ENCODE measurements at regions not wholly inside any gene's neighbourhood (a gene's known extent, or its start where the extent isn't known, plus 50 kb on each side); places are given as distances from the start of the nearest gene placed in this dataset.

DNA sequence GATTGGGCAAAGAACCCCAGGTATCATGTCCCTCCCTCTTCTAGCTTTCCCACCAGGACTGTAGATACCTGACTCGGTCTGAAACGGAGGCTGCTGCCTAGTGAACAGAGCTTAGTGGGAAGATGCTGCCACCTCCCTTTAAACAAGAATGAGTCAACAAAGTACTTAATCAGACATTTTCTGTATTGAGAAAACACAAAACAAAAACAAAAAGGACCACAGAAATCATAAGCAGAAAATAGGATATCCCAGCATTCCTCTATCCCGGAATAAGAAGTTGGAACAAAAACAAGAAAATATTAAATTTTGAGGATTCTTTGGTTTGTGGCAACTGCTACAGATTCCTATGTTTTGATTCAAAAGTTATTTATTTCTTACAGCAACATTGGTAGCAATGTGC is 51.7 kb upstream of the COL8A1 start:
- Histone ChIP-seq H3K23ac (ENCODE audit: low read depth, low read length, poor library complexity) (no peak overlapping the region), H3K27me3 (ENCODE audit: control insufficient read depth in 3 of 3, insufficient read depth in 3 of 3, low read depth in 1 of 3, low read length in 3 of 3) (no peaks in the 10 kb centered on the region), H2AFZ (ENCODE audit: low read length) (no peak overlapping the region), H3K4me2 (ENCODE audit: insufficient read depth, low read length, poor library complexity, severe bottlenecking) (no peak overlapping the region), H2BK120ac (ENCODE audit: low read depth, low read length) (no peak overlapping the region), H2BK15ac (ENCODE audit: low read length) (no peak overlapping the region), H3K36me3 (replicated peaks in 1 of 2; ENCODE audit: control insufficient read depth in 2 of 2, insufficient read depth in 2 of 2, low read length in 2 of 2) (no peaks in the 10 kb centered on the region), H2BK5ac (ENCODE audit: low read length) (no peak overlapping the region), H2AK5ac (ENCODE audit: low read depth, low read length) (no peak overlapping the region), H4K91ac (ENCODE audit: low read depth, low read length, poor library complexity) (no peak overlapping the region), H3K4me1 (ENCODE audit: control insufficient read depth in 2 of 2, insufficient read depth in 1 of 2, low read depth in 1 of 2, low read length in 2 of 2) (no peaks in the 10 kb centered on the region), H3K4me3 (ENCODE audit: low read length in 2 of 2) (no peak overlapping the region), H3K4ac (ENCODE audit: low read length) (no peak overlapping the region), H3K18ac (ENCODE audit: low read length) (no peak overlapping the region), H3K27ac (replicated peaks; ENCODE audit: low read length) (no peak overlapping the region), H3K9me3 (replicated peaks in 1 of 2; ENCODE audit: control insufficient read depth in 2 of 2, insufficient read depth in 1 of 2, low read depth in 1 of 2, low read length in 2 of 2) (no peaks in the 10 kb centered on the region), H2BK12ac (ENCODE audit: low read length) (no peak overlapping the region), H4K8ac (ENCODE audit: low read depth, low read length) (no peak overlapping the region), H3K79me1 (ENCODE audit: low read depth, low read length) (no peaks in the 10 kb centered on the region), H3K9ac (ENCODE audit: low read depth, low read length, poor library complexity) (no peak overlapping the region), H3K14ac (ENCODE audit: low read length) (no peak overlapping the region)
- no peak for DNase-seq (ENCODE audit: low spot score)
- WGBS, 2 donors (ENCODE audit: extremely low coverage in 2 of 2, insufficient read length in 2 of 2, insufficient replicate concordance in 1 of 2) = no CpG with 5 or more reads among the region's 3 CpGs

DNA sequence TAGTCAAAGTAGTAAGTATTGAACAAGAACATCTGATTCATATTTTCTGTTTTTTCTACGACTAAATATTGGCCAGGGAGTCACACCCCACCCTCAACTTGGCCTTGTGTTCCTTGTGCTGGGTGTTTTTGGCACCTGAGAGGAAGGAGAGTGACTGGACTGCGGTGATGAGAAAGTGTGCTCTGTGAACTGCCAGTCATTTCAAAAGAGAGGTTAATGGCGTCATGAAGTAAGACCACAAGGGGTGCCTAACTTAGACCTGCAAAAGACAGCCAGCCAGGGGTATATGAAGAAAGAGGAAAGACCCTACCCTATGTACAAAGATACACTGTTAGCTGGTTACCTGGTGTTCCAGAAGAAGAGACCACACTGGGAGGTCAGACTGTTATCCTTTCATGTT is 58.4 kb upstream of the COL8A1 start:
- WGBS, 2 donors (ENCODE audit: extremely low coverage in 2 of 2, insufficient read length in 2 of 2, insufficient replicate concordance in 1 of 2) = no CpG with 5 or more reads among the region's 3 CpGs
- H2AK5ac ChIP-seq (ENCODE audit: low read depth, low read length) = no peak overlapping the region
- H3K27me3 ChIP-seq (ENCODE audit: control insufficient read depth in 3 of 3, insufficient read depth in 3 of 3, low read depth in 1 of 3, low read length in 3 of 3) = no peaks in the 10 kb centered on the region
- no peak overlapping the region for H2BK12ac ChIP-seq (ENCODE audit: low read length)
- H2BK15ac ChIP-seq (ENCODE audit: low read length) = no peak overlapping the region
- no peaks in the 10 kb centered on the region for H3K79me1 ChIP-seq (ENCODE audit: low read depth, low read length)
- H3K4ac ChIP-seq (ENCODE audit: low read length) = no peak overlapping the region
- no peak overlapping the region for H2AFZ ChIP-seq (ENCODE audit: low read length)
- no peak overlapping the region for H4K8ac ChIP-seq (ENCODE audit: low read depth, low read length)
- no peak overlapping the region for H3K9ac ChIP-seq (ENCODE audit: low read depth, low read length, poor library complexity)
- no peak overlapping the region for H3K14ac ChIP-seq (ENCODE audit: low read length)
- no peak overlapping the region for H3K4me3 ChIP-seq (ENCODE audit: low read length in 2 of 2)
- no peak overlapping the region for H3K27ac ChIP-seq (replicated peaks; ENCODE audit: low read length)
- H3K18ac ChIP-seq (ENCODE audit: low read length) = no peak overlapping the region
- no peak overlapping the region for H3K23ac ChIP-seq (ENCODE audit: low read depth, low read length, poor library complexity)
- no peak overlapping the region for H4K91ac ChIP-seq (ENCODE audit: low read depth, low read length, poor library complexity)
- H2BK5ac ChIP-seq (ENCODE audit: low read length) = no peak overlapping the region
- no peak for DNase-seq (ENCODE audit: low spot score)
- no peaks in the 10 kb centered on the region for H3K4me1 ChIP-seq (ENCODE audit: control insufficient read depth in 2 of 2, insufficient read depth in 1 of 2, low read depth in 1 of 2, low read length in 2 of 2)
- H3K4me2 ChIP-seq (ENCODE audit: insufficient read depth, low read length, poor library complexity, severe bottlenecking) = no peak overlapping the region
- no peaks in the 10 kb centered on the region for H3K36me3 ChIP-seq (replicated peaks in 1 of 2; ENCODE audit: control insufficient read depth in 2 of 2, insufficient read depth in 2 of 2, low read length in 2 of 2)
- H3K9me3 ChIP-seq (replicated peaks in 1 of 2; ENCODE audit: control insufficient read depth in 2 of 2, insufficient read depth in 1 of 2, low read depth in 1 of 2, low read length in 2 of 2) = no peaks in the 10 kb centered on the region
- H2BK120ac ChIP-seq (ENCODE audit: low read depth, low read length) = no peak overlapping the region

DNA sequence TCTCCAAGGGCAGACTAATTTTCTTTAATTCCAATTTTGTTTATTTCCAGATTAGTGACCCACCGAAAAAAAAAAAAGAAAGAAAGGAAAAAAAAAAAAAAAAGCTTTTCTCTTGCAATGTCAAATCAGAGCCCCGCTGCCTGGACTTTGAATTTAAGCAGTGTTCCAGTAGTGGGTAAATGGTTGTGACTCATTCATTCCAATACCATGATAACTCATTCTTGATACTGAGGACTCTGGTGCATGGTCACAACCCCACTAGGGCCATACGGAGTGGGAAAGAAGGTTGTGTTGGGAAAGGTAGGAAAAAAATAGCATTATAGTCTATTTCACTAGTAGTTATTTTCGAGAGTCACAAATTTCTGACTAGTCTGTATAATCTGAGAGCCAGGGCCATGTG is 59.1 kb upstream of the COL8A1 start:
- Histone ChIP-seq H3K4ac (ENCODE audit: low read length) (no peak overlapping the region), H3K9ac (ENCODE audit: low read depth, low read length, poor library complexity) (no peak overlapping the region), H3K79me1 (ENCODE audit: low read depth, low read length) (no peaks in the 10 kb centered on the region), H3K27ac (replicated peaks; ENCODE audit: low read length) (no peak overlapping the region), H3K18ac (ENCODE audit: low read length) (no peak overlapping the region), H2BK12ac (ENCODE audit: low read length) (no peak overlapping the region), H2AFZ (ENCODE audit: low read length) (no peak overlapping the region), H4K91ac (ENCODE audit: low read depth, low read length, poor library complexity) (no peak overlapping the region), H2BK5ac (ENCODE audit: low read length) (no peak overlapping the region), H3K4me2 (ENCODE audit: insufficient read depth, low read length, poor library complexity, severe bottlenecking) (no peak overlapping the region), H2BK15ac (ENCODE audit: low read length) (no peak overlapping the region), H3K4me1 (ENCODE audit: control insufficient read depth in 2 of 2, insufficient read depth in 1 of 2, low read depth in 1 of 2, low read length in 2 of 2) (no peaks in the 10 kb centered on the region), H3K14ac (ENCODE audit: low read length) (no peak overlapping the region), H3K36me3 (replicated peaks in 1 of 2; ENCODE audit: control insufficient read depth in 2 of 2, insufficient read depth in 2 of 2, low read length in 2 of 2) (no peaks in the 10 kb centered on the region), H4K8ac (ENCODE audit: low read depth, low read length) (no peak overlapping the region), H2BK120ac (ENCODE audit: low read depth, low read length) (no peak overlapping the region), H3K4me3 (ENCODE audit: low read length in 2 of 2) (no peak overlapping the region), H3K27me3 (ENCODE audit: control insufficient read depth in 3 of 3, insufficient read depth in 3 of 3, low read depth in 1 of 3, low read length in 3 of 3) (no peaks in the 10 kb centered on the region), H2AK5ac (ENCODE audit: low read depth, low read length) (no peak overlapping the region), H3K23ac (ENCODE audit: low read depth, low read length, poor library complexity) (no peak overlapping the region), H3K9me3 (replicated peaks in 1 of 2; ENCODE audit: control insufficient read depth in 2 of 2, insufficient read depth in 1 of 2, low read depth in 1 of 2, low read length in 2 of 2) (no peaks in the 10 kb centered on the region)
- no peak for DNase-seq (ENCODE audit: low spot score)
- WGBS, 2 donors (ENCODE audit: extremely low coverage in 2 of 2, insufficient read length in 2 of 2, insufficient replicate concordance in 1 of 2) = no CpG with 5 or more reads among the region's 4 CpGs

DNA sequence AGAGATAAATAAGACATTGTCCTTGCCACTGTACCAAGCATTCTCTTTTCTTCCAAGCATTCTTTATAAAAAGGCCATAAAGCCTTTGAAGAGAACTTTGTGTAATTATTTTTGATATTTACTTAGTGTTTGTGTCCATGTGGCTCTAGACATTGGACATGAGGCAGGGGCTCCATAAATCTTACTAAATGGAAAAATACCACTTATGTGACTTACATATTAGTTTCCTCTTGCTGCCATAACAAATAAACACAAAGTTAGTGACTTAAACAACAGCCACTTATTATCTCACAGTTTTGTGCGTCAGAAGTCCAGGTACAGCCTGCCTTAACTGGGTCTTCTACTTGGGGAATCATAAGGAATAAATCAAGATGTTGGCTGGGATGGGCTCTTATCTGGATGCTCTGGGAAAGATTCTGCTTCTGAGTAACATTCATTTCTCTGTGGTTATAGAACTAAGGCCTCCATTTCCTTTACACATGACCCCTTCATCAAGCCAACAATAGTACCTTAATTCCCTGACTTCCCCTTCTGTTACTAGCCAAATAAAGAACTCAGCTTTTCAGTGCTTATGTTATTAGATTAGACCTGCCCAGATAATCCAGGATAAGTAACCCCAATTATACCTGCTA is 59.9 kb upstream of the COL8A1 start:
- H3K79me1 ChIP-seq (ENCODE audit: low read depth, low read length) = no peaks in the 10 kb centered on the region
- H2BK12ac ChIP-seq (ENCODE audit: low read length) = no peak overlapping the region
- no peak overlapping the region for H3K18ac ChIP-seq (ENCODE audit: low read length)
- H3K14ac ChIP-seq (ENCODE audit: low read length) = no peak overlapping the region
- no peaks in the 10 kb centered on the region for H3K4me1 ChIP-seq (ENCODE audit: control insufficient read depth in 2 of 2, insufficient read depth in 1 of 2, low read depth in 1 of 2, low read length in 2 of 2)
- H3K4me2 ChIP-seq (ENCODE audit: insufficient read depth, low read length, poor library complexity, severe bottlenecking) = no peak overlapping the region
- no peaks in the 10 kb centered on the region for H3K9me3 ChIP-seq (replicated peaks in 1 of 2; ENCODE audit: control insufficient read depth in 2 of 2, insufficient read depth in 1 of 2, low read depth in 1 of 2, low read length in 2 of 2)
- no peak overlapping the region for H2BK15ac ChIP-seq (ENCODE audit: low read length)
- no peak overlapping the region for H3K4me3 ChIP-seq (ENCODE audit: low read length in 2 of 2)
- no peak overlapping the region for H3K9ac ChIP-seq (ENCODE audit: low read depth, low read length, poor library complexity)
- no peak overlapping the region for H2AFZ ChIP-seq (ENCODE audit: low read length)
- H4K8ac ChIP-seq (ENCODE audit: low read depth, low read length) = no peak overlapping the region
- no peak overlapping the region for H2BK5ac ChIP-seq (ENCODE audit: low read length)
- no peak for DNase-seq (ENCODE audit: low spot score)
- no peaks in the 10 kb centered on the region for H3K27me3 ChIP-seq (ENCODE audit: control insufficient read depth in 3 of 3, insufficient read depth in 3 of 3, low read depth in 1 of 3, low read length in 3 of 3)
- H3K36me3 ChIP-seq (replicated peaks in 1 of 2; ENCODE audit: control insufficient read depth in 2 of 2, insufficient read depth in 2 of 2, low read length in 2 of 2) = no peaks in the 10 kb centered on the region
- no peak overlapping the region for H3K4ac ChIP-seq (ENCODE audit: low read length)
- H3K23ac ChIP-seq (ENCODE audit: low read depth, low read length, poor library complexity) = no peak overlapping the region
- H2AK5ac ChIP-seq (ENCODE audit: low read depth, low read length) = no peak overlapping the region
- no peak overlapping the region for H3K27ac ChIP-seq (replicated peaks; ENCODE audit: low read length)
- no peak overlapping the region for H2BK120ac ChIP-seq (ENCODE audit: low read depth, low read length)
- WGBS, 2 donors (ENCODE audit: extremely low coverage in 2 of 2, insufficient read length in 2 of 2, insufficient replicate concordance in 1 of 2) = no CpG with 5 or more reads among the region's 1 CpG
- no peak overlapping the region for H4K91ac ChIP-seq (ENCODE audit: low read depth, low read length, poor library complexity)
